Thyroid gland (tissue), 4 donors: ENCODE measurements at regions not wholly inside any gene's neighbourhood (a gene's known extent, or its start where the extent isn't known, plus 50 kb on each side); places are given as distances from the start of the nearest gene placed in this dataset.

ENCODE experiments used
- DNase-seq, 2 donors: peaks; one replicate each; pipeline ENCODE4 v3.0.0-alpha.2; 2019
- H3K27ac ChIP-seq, 3 donors: fragments of 200-600 bp; sonication (generic); 1 replicate in 2 of 3; 2 replicates in 1 of 3; pipeline ENCODE4 v1.5.1; 2016 to 2019; ENCODE audit warnings: mild to moderate bottlenecking in 1 of 3, moderate library complexity in 1 of 3
- H3K27me3 ChIP-seq: fragments of 200-600 bp; sonication (generic); one replicate; pipeline ENCODE4 v1.5.1; 2019
- H3K36me3 ChIP-seq, 2 donors: fragments of 200-600 bp; sonication (generic); one replicate each; pipeline ENCODE4 v1.5.1; 2016 to 2019
- H3K4me1 ChIP-seq, 2 donors: fragments of 200-600 bp; sonication (generic); one replicate each; pipeline ENCODE4 v1.5.1; 2017 to 2019
- H3K4me3 ChIP-seq, 3 donors: fragments of 200-600 bp; sonication (generic); replicated peaks in 1 of 3; 1 replicate in 2 of 3; 2 replicates in 1 of 3; pipeline ENCODE4 v1.5.1; 2016; ENCODE audit warnings: mild to moderate bottlenecking in 1 of 3
- H3K9me3 ChIP-seq: fragments of 200-600 bp; sonication (generic); one replicate; pipeline ENCODE4 v1.5.1; 2017
- CTCF ChIP-seq, 6 experiments: fragments of 200-600 bp in 3 of 6; fragments of 450-650 bp in 3 of 6; sonication (generic) in 3 of 6; IDR thresholded peaks; one replicate each; pipeline ENCODE4 v1.5.1; 2016 to 2019; ENCODE audit warnings: antibody characterized with exemption in 6 of 6, mild to moderate bottlenecking in 2 of 6, inconsistent platforms in 1 of 6, moderate library complexity in 1 of 6
- POLR2A ChIP-seq, 2 donors: fragments of 450-650 bp; IDR thresholded peaks; one replicate each; pipeline ENCODE4 v1.6.1; 2017; ENCODE audit warnings: antibody characterized with exemption in 2 of 2, mild to moderate bottlenecking in 2 of 2, moderate library complexity in 1 of 2
- WGBS, 2 donors: methylation state at CpG; one replicate each; pipeline ENCODE4 v1.1.5; 2017; 5-methylcytosine and 5-hydroxymethylcytosine counted together
- intact Hi-C: fragments of 100-400 bp; cut with DNase I; formaldehyde crosslinking; loops from one replicate; pipeline ENCODE4 v1.15.1; 2023

GRCh38 chr14:51533872-51534553 lies 117.7 kb upstream of the FRMD6 start:
- intact Hi-C loops = no loop called here
- Histone ChIP-seq H3K27me3 (no peaks in the 10 kb centered on the region), H3K9me3 (no peaks in the 10 kb centered on the region), H3K27ac (peak overlapping the region in 1 of 3 donors; percentile 19), H3K4me3 (no peak overlapping the region), H3K36me3 (no peaks in the 10 kb centered on the region), H3K4me1 (peaks cover 0 to 11% of the 10 kb centered on the region in 2 donors)
- WGBS, 2 donors = 47 to 65% methylated on average over 3 of the region's 3 CpGs
- TF ChIP-seq CTCF (IDR thresholded peaks at IDR 0.05) (no peak), POLR2A (IDR thresholded peaks at IDR 0.05) (no peak)
- DNase-seq = no peak

- DNase-seq = peak; percentile 45 to 47
Observed at GRCh38 chr14:51534610-51535011, 117.1 kb upstream of the FRMD6 start.

GRCh38 chr14:51535443-51536044 lies 116.2 kb upstream of the FRMD6 start:
- no peak for TF ChIP-seq POLR2A (IDR thresholded peaks at IDR 0.05)
- TF ChIP-seq CTCF (IDR thresholded peaks at IDR 0.05) = no peak
- 95 to 97% methylated on average over 2 of the region's 2 CpGs for WGBS, 2 donors
- Histone ChIP-seq H3K4me1 (peaks cover 0 to 17% of the 10 kb centered on the region in 2 donors), H3K27ac (no peak overlapping the region), H3K36me3 (no peaks in the 10 kb centered on the region), H3K27me3 (no peaks in the 10 kb centered on the region), H3K4me3 (no peak overlapping the region), H3K9me3 (no peaks in the 10 kb centered on the region)
- intact Hi-C loops = no loop called here
- no peak for DNase-seq

More at GRCh38 chr14:51534610-51535011, 117.1 kb upstream of the FRMD6 start:
- intact Hi-C loops = no loop called here
- Histone ChIP-seq H3K4me1 (peaks cover 0 to 13% of the 10 kb centered on the region in 2 donors), H3K27ac (peak overlapping the region in 1 of 3 donors; percentile 19), H3K36me3 (no peaks in the 10 kb centered on the region), H3K9me3 (no peaks in the 10 kb centered on the region), H3K27me3 (no peaks in the 10 kb centered on the region), H3K4me3 (no peak overlapping the region)
- TF ChIP-seq CTCF (IDR thresholded peaks at IDR 0.05) = no peak
- TF ChIP-seq POLR2A (IDR thresholded peaks at IDR 0.05) = no peak
- WGBS, 2 donors = 19 to 26% methylated on average over 4 of the region's 4 CpGs

- intact Hi-C loops = no loop called here
- no peak overlapping the region for H3K27ac ChIP-seq
- 98 to 100% methylated on average over 1 of the region's 1 CpG for WGBS, 2 donors
- no peaks in the 10 kb centered on the region for H3K9me3 ChIP-seq
- TF ChIP-seq CTCF (IDR thresholded peaks at IDR 0.05) = no peak
- H3K36me3 ChIP-seq = no peaks in the 10 kb centered on the region
- H3K27me3 ChIP-seq = no peaks in the 10 kb centered on the region
- no peak overlapping the region for H3K4me3 ChIP-seq
- DNase-seq = no peak
- peaks cover 0 to 17% of the 10 kb centered on the region in 2 donors for H3K4me1 ChIP-seq
Observed at GRCh38 chr14:51538973-51539372, 112.7 kb upstream of the FRMD6 start.

- no peaks in the 10 kb centered on the region for H3K27me3 ChIP-seq
- intact Hi-C loops = no loop called here
- H3K4me1 ChIP-seq = peaks cover 0 to 11% of the 10 kb centered on the region in 2 donors
- H3K27ac ChIP-seq = no peak overlapping the region
- peak in 1 of 2 donors; percentile 10 for DNase-seq
- H3K36me3 ChIP-seq = no peaks in the 10 kb centered on the region
- no peaks in the 10 kb centered on the region for H3K9me3 ChIP-seq
- no peak overlapping the region for H3K4me3 ChIP-seq
- 20 to 43% methylated on average over 1 of the region's 1 CpG for WGBS, 2 donors
- TF ChIP-seq CTCF (IDR thresholded peaks at IDR 0.05) (no peak), POLR2A (IDR thresholded peaks at IDR 0.05) (no peak)
Observed at GRCh38 chr14:51539571-51540037, 112.1 kb upstream of the FRMD6 start.
